Mucosa of descending colon (tissue), 3 donors: ENCODE measurements at regions not wholly inside any gene's neighbourhood (a gene's known extent, or its start where the extent isn't known, plus 50 kb on each side); places are given as distances from the start of the nearest gene placed in this dataset.

Experiments
- ATAC-seq: fragments of 200-7000 bp; cut with Tn5 transposase; one replicate; pipeline ENCODE4 v1.9.1; 2020; ENCODE audit warnings: mild to moderate bottlenecking, moderate library complexity
- DNase-seq, 3 donors: peaks; one replicate each; pipeline ENCODE4 v3.0.0-alpha.2; 2020
- H3K36me3 ChIP-seq: fragments of 200-600 bp; one replicate; pipeline ENCODE4 v1.8.0; 2021; ENCODE audit warnings: low read depth, mild to moderate bottlenecking
- H3K4me1 ChIP-seq: fragments of 200-600 bp; one replicate; pipeline ENCODE4 v1.8.0; 2021; ENCODE audit warnings: low read depth, mild to moderate bottlenecking
- H3K4me3 ChIP-seq: fragments of 200-600 bp; one replicate; pipeline ENCODE4 v1.8.0; 2021; ENCODE audit warnings: mild to moderate bottlenecking
- H3K9me3 ChIP-seq: fragments of 200-600 bp; one replicate; pipeline ENCODE4 v1.8.0; 2021; ENCODE audit warnings: mild to moderate bottlenecking
- CTCF ChIP-seq: fragments of 200-600 bp; IDR thresholded peaks from one replicate; pipeline ENCODE4 v1.8.0; 2022; ENCODE audit warnings: antibody characterized with exemption, mild to moderate bottlenecking
- intact Hi-C, 2 donors: fragments of 100-400 bp; cut with DNase I in 1 of 2; cut with micrococcal nuclease in 1 of 2; formaldehyde crosslinking; loops; one replicate each; pipeline versions ENCODE4 v1.11.0 to v1.11.1; 2022; cut with DNase I, micrococcal nuclease
- donor health status: DM: no; HTN: no; CAD: no; lungs with moderate emphysema.
- donor health status: DM: no; HTN: no; CAD: no.
- donor health status: DM: no; HTN: yes; CAD: no.

GRCh38 chr6:113529196-113529595 lies 327.9 kb upstream of the MARCKS start:
- no peaks in the 10 kb centered on the region for H3K4me1 ChIP-seq
- no peaks in the 10 kb centered on the region for H3K9me3 ChIP-seq
- DNase-seq: no peak
- no peak for TF ChIP-seq CTCF
- H3K4me3 ChIP-seq: no peak overlapping the region
- H3K36me3 ChIP-seq: no peaks in the 10 kb centered on the region
- no peak for ATAC-seq
- intact Hi-C loops: no loop called here

- DNase-seq (no peak), ATAC-seq (no peak)
- intact Hi-C loops: no loop called here
- Histone ChIP-seq H3K9me3 (no peaks in the 10 kb centered on the region), H3K4me1 (no peaks in the 10 kb centered on the region), H3K4me3 (no peak overlapping the region), H3K36me3 (no peaks in the 10 kb centered on the region)
- no peak for TF ChIP-seq CTCF
Observed at GRCh38 chr6:113529879-113530278, 327.3 kb upstream of the MARCKS start.

GRCh38 chr6:113530769-113531168 lies 326.4 kb upstream of the MARCKS start:
- intact Hi-C loops: no loop called here

GRCh38 chr6:113539202-113539601 lies 317.9 kb upstream of the MARCKS start:
- no peak for TF ChIP-seq CTCF
- Histone ChIP-seq H3K4me3 (no peak overlapping the region), H3K36me3 (no peaks in the 10 kb centered on the region), H3K4me1 (no peaks in the 10 kb centered on the region), H3K9me3 (no peaks in the 10 kb centered on the region)
- intact Hi-C loops: no loop called here
- no peak for DNase-seq
- no peak for ATAC-seq

More at GRCh38 chr6:113530769-113531168, 326.4 kb upstream of the MARCKS start:
- Histone ChIP-seq H3K4me3 (no peak overlapping the region), H3K4me1 (no peaks in the 10 kb centered on the region), H3K36me3 (no peaks in the 10 kb centered on the region), H3K9me3 (no peaks in the 10 kb centered on the region)
- ATAC-seq (no peak), DNase-seq (no peak)
- TF ChIP-seq CTCF: no peak

GRCh38 chr6:113539623-113540022 lies 317.5 kb upstream of the MARCKS start:
- ATAC-seq (no peak), DNase-seq (no peak)
- no peaks in the 10 kb centered on the region for H3K9me3 ChIP-seq
- TF ChIP-seq CTCF: no peak
- no peaks in the 10 kb centered on the region for H3K36me3 ChIP-seq
- H3K4me1 ChIP-seq: no peaks in the 10 kb centered on the region
- intact Hi-C loops: no loop called here
- H3K4me3 ChIP-seq: no peak overlapping the region

- TF ChIP-seq CTCF: no peak
- ATAC-seq: no peak
- Histone ChIP-seq H3K4me3 (no peak overlapping the region), H3K9me3 (no peaks in the 10 kb centered on the region), H3K4me1 (no peaks in the 10 kb centered on the region), H3K36me3 (no peaks in the 10 kb centered on the region)
- intact Hi-C loops: no loop called here
- no peak for DNase-seq
Observed at GRCh38 chr6:113540466-113540865, 316.7 kb upstream of the MARCKS start.
